ENCODE measurements at regions not wholly inside any gene's neighbourhood (a gene's known extent, or its start where the extent isn't known, plus 50 kb on each side); places are given as distances from the start of the nearest gene placed in this dataset.

- TF ChIP-seq EP300 (IDR thresholded peaks at IDR 0.05), result no peak
- TF ChIP-seq CTCF (IDR thresholded peaks at IDR 0.05), result no peak
- TF ChIP-seq POLR2A (IDR thresholded peaks at IDR 0.05), result no peak
Observed at GRCh38 chr12:115828168-115828567, 449.3 kb downstream of the MED13L start.

Data from upper lobe of left lung (tissue), 4 donors.